Activated naive CD4-positive, alpha-beta T cell treated with anti-CD3 and anti-CD28 coated beads for 36 hours (primary cell): ENCODE measurements at regions not wholly inside any gene's neighbourhood (a gene's known extent, or its start where the extent isn't known, plus 50 kb on each side); places are given as distances from the start of the nearest gene placed in this dataset.

Experiments
- CTCF ChIA-PET: fragments of 350-600 bp; sonication (Branson Sonifier 250); formaldehyde crosslinking; loops from one replicate; lab custom pipeline; 2021; ENCODE audit warnings: antibody characterized with exemption; lab: Charles Lee
- DNase-seq: peaks from one replicate; pipeline ENCODE4 v3.0.0-alpha.2; 2020
- H3K27ac Mint-ChIP-seq: one replicate; pipeline ENCODE4 v1.8.0; 2021; ENCODE audit warnings: mild to moderate bottlenecking, mixed read lengths
- H3K27me3 Mint-ChIP-seq: one replicate; pipeline ENCODE4 v1.8.0; 2021; ENCODE audit warnings: low read depth, mixed read lengths
- H3K36me3 Mint-ChIP-seq: one replicate; pipeline ENCODE4 v1.8.0; 2021; ENCODE audit warnings: low read depth, mixed read lengths
- H3K4me1 Mint-ChIP-seq: one replicate; pipeline ENCODE4 v1.8.0; 2021; ENCODE audit warnings: low read depth, mixed read lengths
- H3K4me3 Mint-ChIP-seq: one replicate; pipeline ENCODE4 v1.8.0; 2021; ENCODE audit warnings: mild to moderate bottlenecking, moderate library complexity, mixed read lengths
- H3K9me3 Mint-ChIP-seq: one replicate; pipeline ENCODE4 v1.8.0; 2021; ENCODE audit warnings: mixed read lengths
- intact Hi-C: fragments of 100-400 bp; cut with micrococcal nuclease; formaldehyde crosslinking; loops from one replicate; pipeline ENCODE4 v1.15.1; 2023

- Mint-ChIP-seq H3K36me3 (no peaks in the 10 kb centered on the region), H3K4me3 (no peak overlapping the region), H3K27me3 (peaks cover 2% of the 10 kb centered on the region), H3K9me3 (no peaks in the 10 kb centered on the region), H3K27ac (no peak overlapping the region), H3K4me1 (no peaks in the 10 kb centered on the region)
- CTCF ChIA-PET, result interaction anchor here (0.8 kb wide), 1 partner anchor 9 kb away, joined by 3 read pairs; no protein-coding TSS in a partner anchor
- DNase-seq, result no peak
- intact Hi-C loops, result no loop called here
These were observed 167.8 kb downstream of the NUP35 start for GRCh38 chr2:183292028-183292427.

DNA sequence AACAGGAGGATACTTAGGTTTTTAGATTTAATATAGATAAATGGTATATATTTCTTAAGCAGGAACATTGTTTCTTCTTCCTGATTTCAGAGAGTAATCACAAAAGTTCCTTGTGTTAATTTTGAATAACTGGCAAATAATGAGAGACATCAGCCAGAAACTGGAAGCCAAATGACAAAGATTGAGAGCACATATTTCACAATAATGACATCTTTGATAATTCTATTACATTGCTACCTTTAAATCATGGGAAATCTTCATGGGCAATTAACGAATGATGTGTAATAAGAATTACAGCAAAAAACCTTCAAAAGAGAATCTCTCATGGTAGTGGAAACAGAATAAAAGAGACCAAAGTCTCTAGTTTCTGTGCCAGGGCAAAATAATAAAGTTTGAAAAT is 215.1 kb downstream of the NUP35 start:
- CTCF ChIA-PET, result no interaction called here
- Mint-ChIP-seq H3K4me1 (no peaks in the 10 kb centered on the region), H3K36me3 (no peaks in the 10 kb centered on the region), H3K27me3 (no peaks in the 10 kb centered on the region), H3K4me3 (no peak overlapping the region), H3K27ac (no peak overlapping the region), H3K9me3 (peaks cover 5% of the 10 kb centered on the region)
- no peak for DNase-seq
- intact Hi-C loops, result no loop called here

GRCh38 chr2:183341057-183341456 is 216.8 kb downstream of the NUP35 start:
- H3K36me3 Mint-ChIP-seq, result no peaks in the 10 kb centered on the region
- H3K4me1 Mint-ChIP-seq, result no peaks in the 10 kb centered on the region
- no peaks in the 10 kb centered on the region for H3K27me3 Mint-ChIP-seq
- H3K9me3 Mint-ChIP-seq, result peaks cover 5% of the 10 kb centered on the region
- no peak overlapping the region for H3K27ac Mint-ChIP-seq
- CTCF ChIA-PET, result no interaction called here
- DNase-seq, result no peak
- intact Hi-C loops, result no loop called here
- no peak overlapping the region for H3K4me3 Mint-ChIP-seq

DNA sequence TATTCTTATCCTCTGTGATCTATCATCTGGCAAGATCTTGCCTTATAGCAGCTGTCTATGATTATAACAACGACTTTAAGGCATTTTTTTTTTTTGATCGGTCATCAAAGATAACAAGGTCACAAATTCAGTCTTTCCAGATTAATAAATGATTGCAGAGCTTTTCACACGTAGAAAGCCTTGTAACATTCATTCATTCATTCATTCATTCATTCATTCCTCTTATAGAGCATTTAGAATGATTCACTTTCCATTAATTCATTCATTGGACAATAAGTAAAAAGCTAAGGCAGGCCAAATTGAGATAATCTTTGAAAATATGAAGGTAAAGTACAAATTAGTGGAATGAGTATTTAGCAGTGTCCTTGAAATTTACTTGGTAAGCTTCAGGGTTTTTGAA is 223.7 kb downstream of the NUP35 start:
- Mint-ChIP-seq H3K27ac (no peak overlapping the region), H3K4me3 (no peak overlapping the region), H3K27me3 (no peaks in the 10 kb centered on the region), H3K9me3 (no peaks in the 10 kb centered on the region), H3K4me1 (no peaks in the 10 kb centered on the region), H3K36me3 (no peaks in the 10 kb centered on the region)
- intact Hi-C loops, result no loop called here
- CTCF ChIA-PET, result no interaction called here
- DNase-seq, result no peak

DNA sequence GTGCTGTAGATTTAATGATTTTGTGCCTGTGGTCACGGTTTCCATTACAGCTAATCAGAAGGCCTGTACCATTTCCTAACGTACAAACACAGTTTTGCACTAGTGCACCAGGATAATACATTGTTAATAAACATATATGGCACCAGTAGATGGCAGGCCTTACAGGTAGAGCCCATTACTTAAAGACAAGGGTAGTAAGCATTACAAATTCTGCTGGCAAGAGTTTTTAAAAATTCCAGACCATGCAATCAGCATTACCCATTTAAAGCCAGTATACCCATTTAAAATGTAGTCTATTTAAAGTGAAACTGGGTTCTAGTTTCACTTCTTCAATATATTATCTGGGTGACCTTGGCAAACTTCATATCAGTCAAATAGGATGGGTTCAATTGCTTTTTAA is 224.2 kb downstream of the NUP35 start:
- no peak overlapping the region for H3K27ac Mint-ChIP-seq
- CTCF ChIA-PET, result no interaction called here
- intact Hi-C loops, result no loop called here
- H3K4me1 Mint-ChIP-seq, result no peaks in the 10 kb centered on the region
- H3K27me3 Mint-ChIP-seq, result no peaks in the 10 kb centered on the region
- no peak overlapping the region for H3K4me3 Mint-ChIP-seq
- no peaks in the 10 kb centered on the region for H3K36me3 Mint-ChIP-seq
- no peak for DNase-seq
- H3K9me3 Mint-ChIP-seq, result no peaks in the 10 kb centered on the region

DNA sequence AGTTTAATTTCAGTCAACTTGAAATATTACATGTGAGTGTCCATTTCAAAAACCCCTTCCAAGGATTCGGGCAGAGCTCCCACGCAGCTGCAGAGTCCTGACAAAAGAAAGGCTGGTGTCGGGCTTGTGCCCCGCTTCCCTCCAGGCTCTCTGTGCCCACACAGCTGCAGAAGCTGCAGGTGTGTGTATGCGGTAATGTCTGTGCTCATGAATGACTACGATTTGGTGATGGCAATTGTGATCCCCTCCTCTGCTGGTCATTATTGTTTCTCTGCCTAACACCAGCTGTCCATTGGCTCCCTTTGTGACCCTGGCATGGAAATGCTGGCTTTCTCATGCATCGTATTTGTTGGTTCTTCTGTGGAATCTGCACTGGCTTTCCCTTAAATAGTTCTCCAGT is 224.8 kb downstream of the NUP35 start:
- no peaks in the 10 kb centered on the region for H3K36me3 Mint-ChIP-seq
- H3K4me3 Mint-ChIP-seq, result no peak overlapping the region
- no peaks in the 10 kb centered on the region for H3K4me1 Mint-ChIP-seq
- CTCF ChIA-PET, result no interaction called here
- intact Hi-C loops, result no loop called here
- H3K9me3 Mint-ChIP-seq, result no peaks in the 10 kb centered on the region
- H3K27me3 Mint-ChIP-seq, result no peaks in the 10 kb centered on the region
- no peak for DNase-seq
- no peak overlapping the region for H3K27ac Mint-ChIP-seq

- CTCF ChIA-PET, result no interaction called here
- no peaks in the 10 kb centered on the region for H3K36me3 Mint-ChIP-seq
- DNase-seq, result peak; percentile 7
- H3K4me3 Mint-ChIP-seq, result no peak overlapping the region
- H3K27me3 Mint-ChIP-seq, result no peaks in the 10 kb centered on the region
- H3K4me1 Mint-ChIP-seq, result no peaks in the 10 kb centered on the region
- intact Hi-C loops, result no loop called here
- no peak overlapping the region for H3K27ac Mint-ChIP-seq
- H3K9me3 Mint-ChIP-seq, result no peaks in the 10 kb centered on the region
These were observed 235.6 kb downstream of the NUP35 start for GRCh38 chr2:183359867-183360266.

DNA sequence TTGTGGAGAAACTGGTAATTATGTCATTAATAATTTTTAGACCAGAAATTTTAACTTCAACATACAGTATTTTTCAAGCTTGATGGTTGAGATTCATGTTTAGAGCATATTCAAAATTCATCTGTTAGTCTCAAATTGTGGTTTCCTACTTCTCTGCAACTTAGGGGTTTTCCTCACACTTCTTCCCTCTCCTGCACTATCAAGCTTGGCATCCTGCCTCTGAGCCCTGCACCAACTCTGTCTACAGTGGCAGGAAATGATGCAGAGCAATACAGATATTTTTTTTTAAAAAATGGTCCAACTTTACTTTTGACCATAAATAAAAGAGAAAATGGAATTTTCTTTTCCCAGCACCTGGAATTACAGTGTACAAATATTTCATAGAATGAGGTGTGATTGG is 247.3 kb downstream of the NUP35 start:
- no peaks in the 10 kb centered on the region for H3K4me1 Mint-ChIP-seq
- intact Hi-C loops, result no loop called here

DNA sequence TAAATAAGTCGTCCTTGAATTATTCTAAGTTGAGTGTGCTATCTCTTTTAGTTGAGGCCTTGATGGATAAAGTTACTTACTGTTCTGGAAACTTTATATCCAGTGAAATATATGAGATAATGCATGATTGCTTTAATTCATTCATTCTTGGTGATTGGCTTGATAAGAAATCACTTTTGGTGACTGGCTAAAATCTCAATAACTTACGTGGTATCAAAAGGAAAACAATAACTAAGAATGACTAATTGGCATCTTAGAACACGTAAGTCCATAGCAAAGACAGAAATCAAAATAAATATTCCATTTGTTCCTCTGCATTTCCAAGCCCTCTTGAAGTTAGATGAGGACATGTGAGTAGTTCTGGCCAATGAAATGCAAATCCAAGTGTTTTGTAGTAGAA is 251.6 kb downstream of the NUP35 start:
- CTCF ChIA-PET, result no interaction called here
- H3K4me1 Mint-ChIP-seq, result no peaks in the 10 kb centered on the region
- no peaks in the 10 kb centered on the region for H3K9me3 Mint-ChIP-seq
- no peaks in the 10 kb centered on the region for H3K27me3 Mint-ChIP-seq
- no peak for DNase-seq
- intact Hi-C loops, result no loop called here
- no peak overlapping the region for H3K4me3 Mint-ChIP-seq
- H3K27ac Mint-ChIP-seq, result no peak overlapping the region
- no peaks in the 10 kb centered on the region for H3K36me3 Mint-ChIP-seq

More for the DNA sequence above, 247.3 kb downstream of the NUP35 start:
- peak; percentile 7 for DNase-seq
- Mint-ChIP-seq H3K4me3 (no peak overlapping the region), H3K36me3 (no peaks in the 10 kb centered on the region), H3K27me3 (no peaks in the 10 kb centered on the region), H3K9me3 (peaks cover 2% of the 10 kb centered on the region), H3K27ac (no peak overlapping the region)
- CTCF ChIA-PET, result no interaction called here

DNA sequence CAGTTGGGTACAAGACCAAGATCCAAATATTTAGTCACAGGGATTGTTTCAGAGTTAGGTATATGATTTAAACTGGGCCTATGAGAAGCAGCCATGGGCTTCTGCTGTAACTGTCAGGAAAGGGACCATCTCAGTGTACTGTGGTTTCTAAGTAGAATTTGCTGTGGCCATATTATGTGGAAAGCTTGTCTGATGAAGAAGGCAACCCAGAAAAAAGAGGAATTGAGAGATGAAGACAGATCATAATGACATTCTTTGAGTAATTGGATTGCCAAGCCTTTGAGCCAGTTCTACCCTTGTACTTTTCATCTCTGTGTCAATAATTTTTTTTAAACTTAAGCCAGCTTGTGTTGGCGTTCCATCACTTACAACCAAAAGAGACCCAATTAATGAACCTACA is 259.6 kb downstream of the NUP35 start:
- peaks cover 15% of the 10 kb centered on the region for H3K9me3 Mint-ChIP-seq
- H3K27me3 Mint-ChIP-seq, result no peaks in the 10 kb centered on the region
- no peak overlapping the region for H3K27ac Mint-ChIP-seq

DNA sequence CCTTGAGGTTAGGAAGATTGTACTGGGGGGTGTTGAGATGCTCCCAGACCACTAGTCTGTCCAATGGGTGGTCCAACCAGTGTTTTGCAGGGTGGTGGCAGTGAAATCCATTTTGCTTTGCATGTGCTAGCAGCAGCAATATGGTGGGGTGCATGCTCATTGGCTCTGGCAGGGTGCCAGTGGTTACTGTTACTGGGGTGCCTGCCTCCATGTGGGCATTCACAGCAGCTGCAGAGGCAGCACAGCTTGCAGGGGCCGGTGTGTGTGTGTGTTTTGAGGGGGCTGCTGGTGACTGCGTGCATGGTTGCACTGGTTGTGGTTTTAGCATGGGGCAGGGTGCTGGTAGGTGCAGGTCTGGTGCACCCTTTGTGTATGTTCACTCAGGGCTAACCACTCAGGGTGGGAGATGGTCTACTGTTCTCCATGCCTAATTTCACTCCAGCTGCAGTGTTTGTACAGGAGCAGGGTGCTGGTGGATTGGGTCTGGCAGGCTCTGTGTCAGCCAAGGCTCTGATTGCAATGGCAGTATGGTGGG is 265.4 kb downstream of the NUP35 start:
- DNase-seq, result no peak
- Mint-ChIP-seq H3K27me3 (no peaks in the 10 kb centered on the region), H3K4me1 (no peaks in the 10 kb centered on the region), H3K9me3 (peaks cover 25% of the 10 kb centered on the region), H3K4me3 (no peak overlapping the region), H3K36me3 (no peaks in the 10 kb centered on the region), H3K27ac (no peak overlapping the region)
- intact Hi-C loops, result no loop called here
- CTCF ChIA-PET, result no interaction called here

More for the DNA sequence above, 259.6 kb downstream of the NUP35 start:
- Mint-ChIP-seq H3K4me1 (no peaks in the 10 kb centered on the region), H3K36me3 (no peaks in the 10 kb centered on the region), H3K4me3 (no peak overlapping the region)
- DNase-seq, result no peak
- intact Hi-C loops, result no loop called here
- CTCF ChIA-PET, result no interaction called here

GRCh38 chr2:183390109-183390508 is 265.9 kb downstream of the NUP35 start:
- CTCF ChIA-PET, result no interaction called here
- Mint-ChIP-seq H3K4me3 (no peak overlapping the region), H3K27me3 (no peaks in the 10 kb centered on the region), H3K9me3 (peaks cover 30% of the 10 kb centered on the region), H3K4me1 (no peaks in the 10 kb centered on the region), H3K27ac (no peak overlapping the region), H3K36me3 (no peaks in the 10 kb centered on the region)
- no peak for DNase-seq
- intact Hi-C loops, result no loop called here

GRCh38 chr2:183404392-183404791 is 280.1 kb downstream of the NUP35 start:
- Mint-ChIP-seq H3K36me3 (no peaks in the 10 kb centered on the region), H3K4me3 (no peak overlapping the region), H3K27me3 (peaks cover 3% of the 10 kb centered on the region), H3K27ac (no peak overlapping the region), H3K4me1 (no peaks in the 10 kb centered on the region), H3K9me3 (peaks cover 20% of the 10 kb centered on the region)
- CTCF ChIA-PET, result no interaction called here
- DNase-seq, result no peak
- intact Hi-C loops, result no loop called here
